HepG2 (cell line): ENCODE measurements at regions not wholly inside any gene's neighbourhood (a gene's known extent, or its start where the extent isn't known, plus 50 kb on each side); places are given as distances from the start of the nearest gene placed in this dataset.

ENCODE experiments used
- ATAC-seq: fragments of 200-7000 bp; cut with Tn5 transposase; 3 replicates; pipeline ENCODE4 v1.9.1; 2020; ENCODE audit warnings: mild to moderate bottlenecking, moderate library complexity
- BruUV-seq: library from RNA; stranded (reverse); fragments of 400-500 nt; replicated peaks from 2 replicates; lab custom pipeline; 2021; lab: Mats Ljungman, UMichigan
- CTCF ChIA-PET: fragments of 300-600 bp; formaldehyde crosslinking; extraction: SDS; loops from one replicate; lab custom pipeline; 2021; ENCODE audit warnings: low total read pairs, inconsistent platforms, low intra/inter-chr PET ratio; lab: Yijun Ruan, JAX
- POLR2A ChIA-PET: fragments of 350-600 bp; sonication (Branson Sonifier 250); formaldehyde crosslinking; loops from one replicate; lab custom pipeline; 2020; ENCODE audit warnings: antibody characterized with exemption, inconsistent platforms; lab: Yijun Ruan, JAX
- DNase-seq: peaks from one replicate; pipeline ENCODE4 v3.0.0-alpha.2; 2015; ENCODE audit warnings: low spot score
- FAIRE-seq: peaks from 3 replicates; lab custom pipeline; 2011; peaks lifted over from hg19 to GRCh38; lab: Jason Lieb, UNC
- H2AFZ ChIP-seq: one replicate; pipeline ENCODE4 v1.6.1; 2011; ENCODE audit warnings: low read length, inconsistent platforms
- H3K27ac ChIP-seq: fragments of 300-600 bp; 3 replicates; pipeline ENCODE4 v1.8.0; 2011; ENCODE audit warnings: mixed run types, mild to moderate bottlenecking, mixed read lengths, low read length, inconsistent platforms; ENCODE audit not compliant: insufficient read depth; ENCODE audit errors: extremely low read length
- H3K27me3 ChIP-seq, 2 experiments: fragments of 200-600 bp in 1 of 2; 2 replicates in 1 of 2; 3 replicates in 1 of 2; pipeline versions ENCODE4 v1.6.0 to v1.8.0; 2011; ENCODE audit warnings: low read length in 2 of 2, mild to moderate bottlenecking in 2 of 2, moderate library complexity in 2 of 2, inconsistent platforms in 1 of 2; ENCODE audit not compliant: insufficient read depth in 2 of 2, control insufficient read depth in 1 of 2
- H3K36me3 ChIP-seq, 2 experiments: fragments of 200-600 bp in 1 of 2; replicated peaks in 1 of 2; 2 replicates in 1 of 2; 3 replicates in 1 of 2; pipeline versions ENCODE4 v1.5.1 to v1.8.0; 2011; ENCODE audit warnings: low read length in 2 of 2, inconsistent platforms in 1 of 2; ENCODE audit not compliant: insufficient read depth in 2 of 2, control insufficient read depth in 1 of 2
- H3K4me1 ChIP-seq: 2 replicates; pipeline ENCODE4 v1.5.1; 2012; ENCODE audit warnings: low read length, inconsistent platforms; ENCODE audit not compliant: insufficient read depth
- H3K4me2 ChIP-seq: 2 replicates; pipeline ENCODE4 v1.6.0; 2011; ENCODE audit warnings: low read depth, low read length, inconsistent platforms
- H3K4me3 ChIP-seq, 3 experiments: fragments of 200-600 bp in 1 of 3; sonication (generic), shearing (Covaris generic) in 1 of 3; replicated peaks in 1 of 3; 2 replicates each; pipeline ENCODE4 v1.5.1; 2011 to 2016; ENCODE audit warnings: low read length in 3 of 3, inconsistent platforms in 2 of 3, low read depth in 2 of 3, mild to moderate bottlenecking in 2 of 3, control low read depth in 1 of 3, mixed read lengths in 1 of 3; ENCODE audit not compliant: insufficient read depth in 1 of 3
- H3K79me2 ChIP-seq: one replicate; pipeline ENCODE4 v1.6.1; 2011; ENCODE audit warnings: low read length, inconsistent platforms; ENCODE audit not compliant: insufficient read depth
- H3K9ac ChIP-seq: 2 replicates; pipeline ENCODE4 v1.6.0; 2011; ENCODE audit warnings: mild to moderate bottlenecking, low read depth, low read length, inconsistent platforms; ENCODE audit not compliant: insufficient read depth
- H3K9me3 ChIP-seq: 2 replicates; pipeline ENCODE4 v1.5.1; 2012; ENCODE audit warnings: mild to moderate bottlenecking, low read length
- H4K20me1 ChIP-seq: 2 replicates; pipeline ENCODE4 v1.6.0; 2011; ENCODE audit warnings: inconsistent platforms, mild to moderate bottlenecking, low read length, moderate library complexity; ENCODE audit not compliant: insufficient read depth
- CENPT ChIP-seq: sonication (generic); formaldehyde crosslinking; IDR thresholded peaks from 2 replicates; pipeline ENCODE4 v1.8.0; 2022; ENCODE audit warnings: low read depth, mild to moderate bottlenecking, moderate library complexity, missing genetic modification reagents
- ONECUT2 ChIP-seq: sonication (generic); formaldehyde crosslinking; IDR thresholded peaks from 2 replicates; pipeline ENCODE4 v1.4.0; 2020; ENCODE audit warnings: missing genetic modification reagents
- PHB2 ChIP-seq: fragments of 450-650 bp; IDR thresholded peaks from 2 replicates; pipeline ENCODE4 v1.6.1; 2018; ENCODE audit not compliant: partially characterized antibody
- POLR2AphosphoS2 ChIP-seq: IDR thresholded peaks from 2 replicates; pipeline ENCODE4 v1.6.1; 2011; ENCODE audit warnings: low read depth, low read length, improper control_type of control experiment
- ZNF552 ChIP-seq: sonication (generic); formaldehyde crosslinking; IDR thresholded peaks from 2 replicates; pipeline ENCODE4 v1.9.0; 2022; ENCODE audit warnings: missing genetic modification reagents, mild to moderate bottlenecking, borderline replicate concordance
- ZNF562 ChIP-seq: sonication (generic); formaldehyde crosslinking; IDR thresholded peaks from 2 replicates; pipeline ENCODE4 v1.8.0; 2022; ENCODE audit warnings: missing genetic modification reagents, borderline replicate concordance
- WGBS: methylation state at CpG from one replicate; pipeline ENCODE4 v1.1.6; 2017; ENCODE audit warnings: low lambda C conversion rate; 5-methylcytosine and 5-hydroxymethylcytosine counted together
- in situ Hi-C: cut with HindIII; loops from 2 replicates; pipeline ENCODE4 v1.10.0; 2017; ENCODE audit warnings: low pct_unique_long_range_greater_than_20kb; ENCODE audit not compliant: extremely low pct_ligation_motif_present
- intact Hi-C: fragments of 100-400 bp; cut with micrococcal nuclease; formaldehyde crosslinking; loops from one replicate; pipeline ENCODE4 v1.10.0; 2022; ENCODE audit not compliant: unreplicated experiment

GRCh38 chr2:147614979-147615470 lies 229.8 kb upstream of the ACVR2A start (continued):
- TF ChIP-seq PHB2 (no peak), ZNF562 (CRISPR knock-in tag) (no peak)

- no peak for DNase-seq
- no peak for ATAC-seq
- no peak overlapping the region for H3K9ac ChIP-seq
- TF ChIP-seq ZNF552 (CRISPR knock-in tag) (no peak), POLR2AphosphoS2 (no peak), CENPT (CRISPR knock-in tag) (no peak)
- no peak overlapping the region for H3K27ac ChIP-seq
- H3K9me3 ChIP-seq = no peaks in the 10 kb centered on the region
- H3K4me1 ChIP-seq = no peaks in the 10 kb centered on the region
- no peak overlapping the region for H2AFZ ChIP-seq
- H4K20me1 ChIP-seq = no peaks in the 10 kb centered on the region
- H3K4me2 ChIP-seq = no peak overlapping the region
- in situ Hi-C loops (loop anchor here (25.0 kb wide), 1 partner anchor 298 kb away; no protein-coding TSS in a partner anchor), intact Hi-C loops (no loop called here)
- H3K27me3 ChIP-seq = no peaks in the 10 kb centered on the region
- no peak overlapping the region for H3K4me3 ChIP-seq
- CTCF ChIA-PET = no interaction called here
- BruUV-seq = no TSS peak
- WGBS = 3% methylated on average over 3 of the region's 3 CpGs
- no peaks in the 10 kb centered on the region for H3K36me3 ChIP-seq
- no peak for FAIRE-seq
- POLR2A ChIA-PET = no interaction called here
- no peaks in the 10 kb centered on the region for H3K79me2 ChIP-seq
Measured at GRCh38 chr2:147614471-147614870, 230.4 kb upstream of the ACVR2A start.

GRCh38 chr2:147610496-147611040 lies 234.3 kb upstream of the ACVR2A start:
- Histone ChIP-seq H3K4me2 (no peak overlapping the region), H3K9ac (no peak overlapping the region), H3K4me3 (no peak overlapping the region), H3K4me1 (no peaks in the 10 kb centered on the region), H3K9me3 (no peaks in the 10 kb centered on the region), H4K20me1 (no peaks in the 10 kb centered on the region), H3K27me3 (no peaks in the 10 kb centered on the region), H2AFZ (no peak overlapping the region), H3K36me3 (no peaks in the 10 kb centered on the region), H3K27ac (no peak overlapping the region), H3K79me2 (no peaks in the 10 kb centered on the region)
- DNase-seq (no peak), ATAC-seq (no peak), FAIRE-seq (no peak)
- no TSS peak for BruUV-seq
- in situ Hi-C loops (loop anchor here (25.0 kb wide), 1 partner anchor 302 kb away; no protein-coding TSS in a partner anchor), intact Hi-C loops (no loop called here)
- ChIA-PET POLR2A (interaction anchor here (0.6 kb wide), 1 partner anchor 234 kb away, joined by 4 read pairs; the partner anchor contains the start of gene ACVR2A), CTCF (no interaction called here)
- 65% methylated on average over 2 of the region's 2 CpGs for WGBS
- no peak for TF ChIP-seq ONECUT2 (CRISPR knock-in tag)
